ENCODE measurements at regions not wholly inside any gene's neighbourhood (a gene's known extent, or its start where the extent isn't known, plus 50 kb on each side); places are given as distances from the start of the nearest gene placed in this dataset.
"Not testable (repeated sequence)": the region's sequence is repeated elsewhere in the genome, so short reads cannot be mapped to it uniquely, and the experiment has no call there.

DNA sequence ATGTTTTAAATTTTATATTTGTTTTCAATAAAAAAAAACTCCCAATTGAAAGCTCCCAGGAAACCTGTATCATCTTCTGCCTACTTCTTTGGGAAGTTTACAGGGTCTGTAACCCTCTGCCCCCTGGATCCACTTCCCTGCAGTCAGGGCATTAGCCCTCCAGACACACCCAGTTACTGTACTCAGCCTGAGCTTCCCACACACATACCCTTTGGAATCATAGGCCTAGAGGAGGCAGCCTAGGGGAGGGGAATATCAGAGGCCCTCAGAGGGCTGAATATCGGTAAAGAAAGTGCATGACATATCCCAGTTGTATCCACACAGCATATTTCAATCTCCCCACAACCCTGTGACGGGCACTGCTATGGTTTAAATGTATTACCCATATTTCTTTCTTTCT, 56.2 kb upstream of the TFPI start:
- DNase-seq: not testable (repeated sequence)

DNA sequence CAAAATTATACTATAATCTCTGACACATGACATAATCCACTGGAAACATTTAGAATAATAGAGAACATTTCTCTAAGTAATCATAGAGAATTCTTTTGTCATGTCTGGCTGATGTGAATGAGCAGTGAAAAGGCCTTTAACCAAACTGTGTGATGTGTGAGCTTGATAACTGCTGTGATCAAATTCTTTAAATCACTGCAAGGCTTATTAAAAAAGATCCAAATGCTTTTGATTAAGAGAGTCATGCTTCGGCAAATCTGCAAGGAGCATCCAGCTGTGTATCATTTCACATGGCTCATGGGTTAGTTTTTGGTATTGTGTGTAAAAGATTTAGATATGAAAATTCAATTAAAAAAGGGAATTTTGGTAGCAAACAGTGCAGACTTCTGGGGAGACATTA, 58.6 kb upstream of the TFPI start:
- no peak for DNase-seq

DNA sequence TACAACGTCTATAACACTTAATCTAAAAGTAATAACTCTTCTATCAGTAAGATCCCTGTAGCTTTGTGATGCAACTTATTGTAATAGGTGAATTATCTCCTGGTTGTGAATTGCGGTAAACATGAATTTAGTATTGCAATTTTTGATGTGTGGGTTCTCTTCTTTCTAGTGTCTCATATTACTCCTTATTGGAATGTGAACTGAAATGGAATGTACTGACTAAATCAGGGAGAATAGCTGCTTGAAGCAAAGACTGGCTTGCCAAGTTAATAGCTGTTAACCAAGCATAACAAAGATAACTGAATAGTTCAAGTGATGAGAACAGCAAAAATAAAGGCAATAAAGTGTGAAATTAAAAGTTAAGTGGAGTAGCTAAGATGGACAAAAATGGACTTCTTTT, 60.5 kb upstream of the TFPI start:
- no peak for DNase-seq

DNA sequence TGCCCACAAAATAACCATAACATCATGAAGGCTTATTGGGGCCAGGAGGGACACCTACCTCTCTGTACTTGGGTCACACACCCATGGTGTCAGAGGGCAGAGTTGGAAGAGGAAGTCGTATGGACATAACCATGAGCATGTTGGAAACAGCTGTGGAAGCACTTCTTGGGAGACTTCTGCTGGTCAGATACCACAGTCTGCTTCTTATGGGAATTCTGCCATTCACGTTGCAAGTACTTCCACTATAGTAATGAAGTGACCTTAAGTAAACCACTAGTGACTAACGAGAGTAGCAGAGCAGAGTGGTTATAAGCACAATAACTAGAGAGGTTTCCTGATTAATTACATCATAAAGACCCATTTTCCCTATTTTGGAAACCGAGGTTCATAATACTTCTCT, 61.1 kb upstream of the TFPI start:
- no peak for DNase-seq

DNA sequence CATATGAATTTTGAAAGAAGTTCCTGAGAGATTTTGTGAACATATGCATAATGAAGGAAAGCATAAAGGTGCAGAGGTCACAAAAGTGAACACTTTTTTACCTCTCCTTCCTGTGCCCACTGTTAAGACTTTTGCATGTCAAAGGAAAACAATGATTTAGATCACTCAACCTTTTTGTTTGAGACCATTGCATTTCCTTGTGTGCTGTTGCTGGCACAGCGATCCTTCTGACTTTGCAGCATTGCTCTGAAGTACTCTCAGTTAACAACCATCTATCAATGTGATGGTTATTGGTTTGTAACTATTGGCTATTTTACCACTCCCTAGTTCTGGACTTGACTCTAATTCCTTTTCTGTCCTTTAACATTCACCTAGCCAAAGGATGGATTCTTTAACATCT, 61.7 kb upstream of the TFPI start:
- DNase-seq: no peak

DNA sequence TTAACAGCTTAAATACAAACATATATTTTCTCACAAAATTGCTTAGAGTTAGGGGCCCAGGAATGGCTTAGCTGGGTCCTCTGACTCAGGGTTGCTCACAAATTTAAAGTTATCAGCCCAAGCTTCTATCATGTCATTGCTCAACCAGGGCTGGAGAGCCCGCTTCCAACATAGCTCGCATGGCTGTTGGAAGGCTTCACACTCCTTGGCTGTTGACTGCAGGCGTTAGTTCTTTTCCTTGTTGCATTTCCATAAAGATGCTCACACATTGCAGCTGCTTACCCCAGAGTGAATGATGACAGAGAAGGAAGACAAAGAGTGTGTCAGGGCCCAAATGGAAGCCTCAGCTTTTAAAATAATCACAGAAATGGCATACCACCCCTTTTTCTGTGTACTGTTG, 62.9 kb upstream of the TFPI start:
- no peak for DNase-seq

DNA sequence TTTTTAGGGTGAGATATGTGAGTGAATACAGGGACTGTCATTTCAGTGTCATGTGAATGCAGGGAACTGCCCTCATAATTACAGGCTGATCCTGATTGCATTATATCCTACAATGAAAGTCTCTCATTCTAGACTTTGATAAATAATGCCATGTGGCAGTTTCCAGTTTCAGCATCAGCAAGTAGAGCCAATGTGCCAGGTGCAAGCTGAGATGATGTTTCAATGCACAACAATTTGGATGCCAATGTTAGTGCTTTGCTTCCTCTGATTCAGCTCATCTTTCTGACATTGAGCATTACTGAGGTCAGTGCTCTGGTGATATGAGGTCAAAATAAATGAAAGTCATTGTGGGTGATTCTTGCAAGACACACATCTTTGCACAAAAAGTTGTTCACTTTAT, 63.7 kb upstream of the TFPI start:
- DNase-seq: no peak

DNA sequence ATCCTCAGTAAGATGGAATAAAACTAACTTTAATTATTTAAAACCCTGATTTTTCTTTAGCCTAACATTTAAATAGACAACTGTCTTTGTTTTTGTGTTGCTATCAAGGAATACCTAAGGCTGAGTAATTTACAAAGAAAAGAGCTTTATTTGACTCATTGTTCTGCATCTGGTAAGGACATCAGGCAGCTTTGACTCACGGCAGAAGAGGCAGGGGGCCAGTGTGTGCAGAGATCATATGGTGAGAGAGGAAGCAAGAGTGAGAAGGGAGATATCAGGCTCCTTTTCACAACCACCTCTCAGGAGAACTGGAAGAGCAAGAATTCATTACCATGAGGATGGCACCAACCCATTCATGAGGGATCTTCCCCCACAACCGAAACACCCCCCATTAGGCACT, 64.6 kb upstream of the TFPI start:
- no peak for DNase-seq

DNA sequence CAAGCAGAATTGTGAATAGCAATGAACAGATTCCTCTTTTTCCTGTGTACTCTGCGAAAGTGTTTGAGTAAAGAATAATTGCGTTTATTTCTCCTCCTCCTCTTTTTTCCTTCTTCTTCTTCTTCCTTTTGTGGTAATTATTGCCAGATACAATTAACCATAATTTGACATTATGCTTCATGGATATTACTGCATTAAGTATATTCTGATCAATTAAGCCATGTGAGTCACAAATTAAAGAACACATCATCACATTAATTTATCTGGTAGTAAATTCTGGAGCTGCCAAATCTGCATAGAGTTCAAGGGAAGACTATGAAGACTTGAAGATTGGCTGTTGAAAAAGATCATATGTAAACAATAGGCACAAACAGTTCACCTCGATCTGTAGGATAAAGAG, 72.9 kb upstream of the TFPI start:
- DNase-seq: no peak

DNA sequence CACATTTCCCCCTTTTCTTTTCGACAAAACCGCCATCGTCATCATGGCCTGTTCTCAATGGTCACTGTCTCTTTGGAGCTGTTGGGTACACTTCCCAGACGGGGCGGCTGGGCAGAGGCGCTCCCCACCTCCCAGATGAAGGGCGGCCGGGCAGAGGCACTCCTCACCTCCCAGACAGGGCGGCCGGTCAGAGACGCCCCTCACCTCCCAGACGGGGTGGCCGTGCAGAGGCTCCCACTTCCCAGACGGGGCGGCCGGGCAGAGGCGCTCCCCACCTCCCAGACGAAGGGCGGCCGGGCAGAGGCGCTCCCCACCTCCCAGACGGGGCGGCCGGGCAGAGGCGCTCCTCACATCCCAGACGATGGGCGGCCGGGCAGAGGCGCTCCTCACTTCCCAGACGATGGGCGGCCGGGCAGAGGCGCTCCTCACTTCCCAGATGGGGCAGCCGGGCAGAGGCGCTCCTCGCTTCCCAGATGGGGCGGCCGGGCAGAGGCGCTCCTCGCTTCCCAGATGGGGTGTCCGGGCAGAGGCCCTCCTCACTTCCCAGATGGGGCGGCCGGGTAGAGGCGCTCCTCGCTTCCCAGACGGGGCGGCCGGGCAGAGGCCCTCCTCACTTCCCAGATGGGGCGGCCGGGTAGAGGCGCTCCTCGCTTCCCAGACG, 82.6 kb upstream of the TFPI start:
- not testable (repeated sequence) for DNase-seq

DNA sequence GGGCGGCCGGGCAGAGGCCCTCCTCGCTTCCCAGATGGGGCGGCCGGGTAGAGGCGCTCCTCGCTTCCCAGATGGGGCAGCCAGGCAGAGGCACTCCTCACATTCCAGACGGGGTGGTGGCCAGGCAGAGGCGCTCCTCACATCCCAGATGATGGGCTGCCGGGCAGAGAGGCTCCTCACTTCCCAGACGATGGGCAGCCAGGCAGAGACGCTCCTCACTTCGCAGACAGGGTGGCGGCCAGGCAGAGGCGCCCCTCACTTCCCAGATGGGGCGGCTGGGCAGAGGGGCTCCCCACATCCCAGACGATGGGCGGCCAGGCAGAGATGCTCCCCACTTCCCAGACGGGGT, 83.1 kb upstream of the TFPI start:
- not testable (repeated sequence) for DNase-seq

DNA sequence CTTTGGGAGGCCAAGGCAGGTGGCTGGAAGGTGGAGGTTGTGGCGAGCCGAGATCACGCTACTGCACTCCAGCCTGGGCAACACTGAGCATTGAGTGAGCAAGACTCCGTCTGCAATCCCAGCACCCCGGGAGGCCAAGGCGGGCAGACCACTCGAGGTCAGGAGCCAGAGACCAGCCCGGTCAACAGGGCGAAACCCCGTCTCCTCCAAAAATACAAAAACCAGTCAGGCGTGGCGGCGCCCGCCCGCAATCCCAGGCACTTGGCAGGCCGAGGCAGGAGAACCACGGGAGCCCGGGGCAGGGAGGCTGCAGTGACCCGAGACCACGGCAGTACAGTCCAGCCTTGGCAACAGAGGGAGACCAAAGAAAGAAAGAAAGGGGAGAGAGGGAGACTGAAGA, 83.5 kb upstream of the TFPI start:
- not testable (repeated sequence) for DNase-seq

DNA sequence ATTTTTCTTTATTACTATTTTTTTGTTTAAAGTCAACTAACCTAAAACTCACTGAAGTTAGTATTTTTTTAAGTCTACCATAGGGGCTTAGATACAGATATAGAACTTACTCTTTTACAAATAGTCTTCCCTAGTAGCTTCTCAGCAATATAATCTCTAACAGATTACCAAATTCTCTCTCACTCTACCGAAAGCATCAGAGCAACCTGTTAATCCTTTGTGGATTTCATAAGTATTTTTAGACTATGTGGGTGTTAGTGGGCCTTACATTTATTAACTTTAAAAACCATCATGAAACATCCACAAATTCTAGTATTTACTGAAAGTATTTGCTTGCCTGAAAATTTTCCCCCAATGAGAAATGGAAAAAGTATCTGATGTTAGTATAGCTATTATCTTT, 84.6 kb upstream of the TFPI start:
- no peak for DNase-seq

DNA sequence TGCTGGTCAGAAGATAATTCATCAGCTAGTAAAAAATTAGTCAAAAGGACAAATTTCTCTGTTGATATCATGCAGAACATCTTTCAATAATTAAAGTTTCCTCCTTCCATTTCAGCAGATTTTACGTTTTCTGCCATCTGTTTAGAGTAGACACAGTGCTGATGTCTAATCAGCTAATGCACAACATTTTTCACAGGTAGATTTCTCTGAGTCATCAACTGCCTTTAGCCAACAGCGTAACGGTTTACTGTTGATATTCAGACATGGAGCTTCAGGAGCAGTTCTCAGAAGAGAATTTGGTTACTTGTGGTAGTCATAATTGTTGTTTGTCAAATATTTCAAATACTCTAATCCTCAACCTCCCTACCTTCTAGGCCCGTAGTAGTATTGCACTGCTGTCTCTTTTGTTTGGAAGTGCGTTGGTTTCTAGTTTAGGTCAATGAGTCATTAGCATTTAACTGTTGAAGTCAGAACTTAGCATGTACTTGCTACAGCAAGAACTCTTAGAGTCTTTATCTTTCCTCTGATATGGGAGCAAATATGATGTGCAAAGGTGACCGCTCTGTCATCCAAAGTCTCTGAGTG, 86.8 kb upstream of the TFPI start:
- no peak for DNase-seq

DNA sequence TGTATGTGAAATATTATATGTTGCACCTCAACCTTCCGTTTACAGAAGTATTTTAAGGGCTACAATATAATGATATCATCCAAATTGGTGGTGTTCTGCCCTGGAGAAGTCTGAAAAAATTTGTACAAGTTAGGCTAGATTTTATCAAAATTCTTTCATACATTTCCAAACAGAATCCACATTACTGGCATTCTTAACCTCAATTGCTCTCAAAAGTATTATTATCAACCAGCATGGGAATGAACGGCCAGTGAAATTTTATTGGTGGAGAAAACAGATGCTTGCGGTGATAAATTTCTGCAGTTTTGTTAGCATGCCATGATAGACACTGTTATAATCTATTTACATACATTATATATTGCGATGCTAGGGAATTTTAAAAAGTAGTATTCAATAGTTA, 88.3 kb upstream of the TFPI start:
- no peak for DNase-seq

DNA sequence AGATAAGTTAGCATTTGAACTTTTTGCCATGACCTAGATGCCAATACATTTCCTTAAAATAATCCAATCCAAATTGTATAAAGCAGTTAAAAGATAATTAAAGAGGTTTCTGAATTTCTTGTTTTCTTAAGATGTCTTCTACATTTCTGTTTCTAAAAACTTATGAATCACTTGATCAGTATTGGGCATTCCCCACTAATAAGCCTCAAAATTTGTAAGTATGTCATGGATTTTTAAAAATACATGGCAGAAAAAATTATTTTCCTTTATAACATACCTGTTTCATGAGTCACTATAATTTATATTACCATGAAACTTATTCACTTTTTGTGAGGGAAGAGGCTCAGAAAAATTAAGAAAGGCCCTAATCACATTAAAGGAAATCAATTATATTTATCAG, 90.3 kb upstream of the TFPI start:
- no peak for DNase-seq

DNA sequence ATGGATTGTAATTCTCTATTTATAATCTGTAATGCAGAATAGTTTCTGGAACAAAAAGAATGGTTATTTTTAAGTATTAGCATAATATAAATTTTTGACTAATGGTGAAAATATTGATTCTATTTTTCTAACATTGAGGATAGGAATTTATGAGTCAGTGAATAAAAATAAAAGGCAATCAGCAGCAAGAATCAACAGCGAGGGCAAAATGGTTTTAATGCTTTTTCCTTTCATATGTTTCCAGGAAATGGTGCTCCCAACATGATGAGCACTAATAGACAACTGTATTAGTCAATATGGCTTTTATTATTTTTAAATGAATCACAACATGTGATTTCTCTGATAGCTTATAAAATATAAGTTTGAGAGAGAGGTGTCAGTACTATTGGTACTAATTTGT, 90.7 kb upstream of the TFPI start:
- DNase-seq: no peak

DNA sequence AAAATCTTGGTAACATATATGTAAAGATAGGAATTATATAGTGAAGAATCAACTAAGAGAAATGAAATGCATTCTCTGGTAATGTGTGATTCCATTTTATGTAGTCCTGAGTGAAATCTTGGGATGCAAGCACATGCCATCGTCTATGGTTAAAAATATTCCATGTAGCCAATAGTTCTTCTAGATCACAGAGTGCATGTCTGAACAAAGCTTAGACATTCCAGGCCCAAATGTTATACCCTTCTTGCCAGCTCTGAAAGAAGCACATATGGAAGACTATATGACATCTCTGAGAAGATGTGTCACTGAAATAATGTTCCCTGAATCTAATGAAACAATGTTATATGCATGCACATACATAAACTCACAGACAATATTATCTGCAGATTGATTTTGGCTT, 92.3 kb upstream of the TFPI start:
- no peak for DNase-seq

DNA sequence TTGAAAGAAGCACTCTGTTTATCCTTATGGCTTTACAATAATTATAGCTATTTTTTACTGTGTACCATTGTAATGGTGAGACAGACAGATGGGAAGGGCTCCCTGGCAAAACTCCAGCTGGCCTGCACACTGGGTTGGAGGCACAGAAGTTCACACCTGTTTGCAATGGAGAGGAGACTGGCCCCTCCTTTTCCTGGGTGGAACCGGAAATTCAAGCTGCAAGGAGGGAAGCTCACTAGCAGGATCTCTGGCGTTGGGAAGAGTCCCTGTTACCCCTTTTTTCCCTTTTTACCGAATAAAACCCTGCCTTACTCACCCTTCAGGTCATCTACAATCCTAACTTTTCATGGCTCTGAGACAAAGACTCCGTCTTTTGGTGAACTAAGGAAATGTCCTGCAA, 100.3 kb upstream of the TFPI start:
- DNase-seq: no peak

DNA sequence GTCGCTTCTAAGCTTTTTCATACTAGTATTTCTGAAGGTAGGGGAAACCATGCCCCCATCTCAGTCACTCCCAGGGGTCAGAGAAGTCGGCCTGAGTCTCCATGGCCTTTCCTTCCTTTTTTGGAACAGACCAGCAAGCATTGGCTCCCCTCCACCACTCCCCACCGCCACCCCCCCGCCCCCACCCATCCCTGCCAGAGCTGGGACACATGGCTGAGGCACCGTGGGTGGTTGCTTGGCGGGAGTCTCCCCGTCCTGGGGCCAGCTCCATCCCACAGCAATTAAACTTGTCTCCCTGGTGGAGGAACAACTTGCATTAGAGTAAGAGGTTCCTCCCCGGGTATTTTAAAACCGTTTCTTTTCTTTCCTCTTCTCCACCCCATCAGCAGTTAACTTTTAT, 100.8 kb upstream of the TFPI start:
- DNase-seq: no peak

DNA sequence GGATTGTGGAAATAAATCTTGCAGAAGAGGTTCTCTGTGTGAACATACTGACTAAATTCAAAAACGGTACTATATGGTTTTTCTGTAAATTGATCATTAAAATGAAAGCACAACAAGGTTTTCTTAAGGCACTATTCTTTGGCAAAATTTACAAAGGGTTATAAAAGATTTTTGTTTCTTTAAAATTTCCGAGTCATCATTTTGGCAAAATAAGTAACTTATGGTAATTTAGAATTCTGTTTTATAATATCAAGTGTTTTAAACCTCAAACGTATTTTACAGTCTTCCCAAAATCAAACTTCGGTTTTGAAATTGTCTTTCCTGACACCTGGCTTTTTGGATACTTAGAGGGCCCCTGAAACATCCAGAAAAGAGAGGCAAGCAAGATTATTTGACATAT, 101.9 kb upstream of the TFPI start:
- no peak for DNase-seq

DNA sequence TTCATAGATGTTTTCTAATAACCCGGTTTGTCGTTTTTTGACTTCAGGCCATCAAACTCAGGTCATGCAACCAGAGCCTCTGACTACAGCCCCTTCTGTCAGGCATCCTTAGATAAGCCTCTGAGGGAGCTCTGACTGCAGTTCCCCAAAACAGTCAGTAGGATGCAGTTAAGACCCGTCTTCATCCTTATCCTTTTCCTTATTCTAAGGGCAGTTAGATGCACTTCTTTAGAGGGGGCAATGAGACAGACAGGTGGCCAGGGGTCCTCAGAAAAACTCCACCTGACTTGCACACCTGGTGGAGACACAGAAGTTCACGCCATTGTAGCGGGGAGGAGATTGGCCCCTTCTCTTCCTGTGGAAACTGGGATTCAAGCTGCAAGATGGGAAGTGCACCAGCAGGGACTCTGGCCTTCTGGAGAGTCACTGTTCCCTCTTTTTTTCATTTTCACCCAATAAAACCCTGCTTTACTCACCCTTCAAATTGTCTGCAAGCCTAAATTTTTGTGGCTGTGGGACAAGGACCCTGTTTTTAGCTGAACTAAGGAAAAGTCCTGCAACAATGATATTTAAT, 104.8 kb upstream of the TFPI start:
- DNase-seq: no peak

DNA sequence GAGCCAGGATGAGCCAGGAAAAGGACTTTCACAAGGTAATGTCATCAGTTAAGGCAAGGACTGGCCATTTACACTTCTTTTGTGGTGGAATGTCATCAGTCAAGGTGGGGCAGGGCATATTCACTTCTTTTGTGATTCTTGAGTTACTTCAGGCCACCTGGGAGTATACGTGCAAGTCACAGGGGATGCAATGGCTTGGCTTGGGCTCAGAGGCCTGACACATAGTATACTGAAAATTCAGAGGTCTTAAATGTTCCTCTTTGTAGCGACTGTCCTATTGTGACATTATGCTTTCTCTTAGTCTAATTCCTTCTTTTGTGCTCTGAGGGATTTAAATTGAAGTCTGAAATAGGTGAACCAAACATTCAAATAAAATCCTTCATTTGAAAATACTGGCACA, 121.8 kb upstream of the TFPI start:
- DNase-seq: not testable (repeated sequence)

DNA sequence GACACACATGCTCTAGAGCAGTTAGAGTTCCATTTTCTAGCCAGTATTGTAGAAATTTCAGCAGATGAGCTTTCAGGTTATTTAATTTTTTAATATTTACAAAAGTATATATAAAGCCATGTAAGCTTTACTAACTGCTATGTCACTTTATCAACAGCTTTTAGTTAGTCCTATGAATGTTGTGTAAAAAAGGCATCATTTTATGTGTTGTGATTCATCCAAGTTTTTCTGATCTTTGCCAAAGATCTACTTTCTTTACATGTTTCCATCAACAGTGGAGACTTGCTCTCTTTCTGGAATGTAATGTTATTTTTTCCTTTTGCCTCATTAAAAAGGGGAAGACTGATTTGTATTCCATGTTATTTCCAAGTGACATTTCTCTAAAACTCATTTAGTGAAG, 125.2 kb upstream of the TFPI start:
- no peak for DNase-seq

DNA sequence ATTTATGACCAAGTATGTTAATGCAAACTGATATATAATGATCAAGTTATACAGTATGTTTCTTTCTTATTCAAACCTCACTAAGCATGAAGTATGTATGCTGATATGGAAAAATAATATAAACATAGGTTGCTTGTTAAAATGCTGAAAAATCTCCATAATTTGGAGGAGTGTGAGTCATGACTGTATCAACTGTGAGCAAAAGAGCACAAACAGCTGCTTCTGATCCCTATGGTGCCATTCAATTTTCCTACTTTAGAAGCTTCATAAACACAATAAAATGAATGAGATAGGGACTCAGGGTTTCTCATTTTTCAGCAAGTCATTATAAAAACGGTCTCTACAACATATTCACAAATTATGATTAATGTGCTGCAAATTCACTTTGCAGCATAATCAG, 129.9 kb upstream of the TFPI start:
- no peak for DNase-seq
